ENCODE measurements at regions not wholly inside any gene's neighbourhood (a gene's known extent, or its start where the extent isn't known, plus 50 kb on each side); places are given as distances from the start of the nearest gene placed in this dataset.

DNA sequence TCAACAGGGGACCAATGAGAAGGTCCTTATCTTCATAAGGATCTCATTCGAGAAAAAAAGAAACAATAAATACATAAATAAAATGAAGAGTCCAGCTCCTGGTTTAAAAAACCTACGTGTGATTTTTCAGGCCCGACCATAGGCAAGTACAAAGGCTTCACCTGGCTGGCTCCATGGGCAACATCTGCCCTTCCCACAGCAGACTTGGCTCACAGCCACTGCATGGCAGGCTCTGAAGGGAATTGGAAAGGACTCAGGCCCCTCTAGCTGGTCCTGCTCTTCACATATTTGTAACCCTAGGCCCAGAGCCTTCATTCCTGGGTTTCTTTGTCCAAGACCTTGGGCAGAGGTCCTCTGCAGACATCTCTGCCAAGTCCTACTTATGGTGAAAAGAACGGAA is 228.1 kb downstream of the QDPR start:
- Histone ChIP-seq H4K20me1 (ENCODE audit: insufficient read depth, low read length, poor library complexity, severe bottlenecking) (no peaks in the 10 kb centered on the region), H3K9me3 (ENCODE audit: insufficient read depth, low read depth, low read length) (no peaks in the 10 kb centered on the region), H3K9me2 (replicated peaks; ENCODE audit: low read depth, low read length) (no peaks in the 10 kb centered on the region), H3K27me3 (ENCODE audit: insufficient read depth, low read length, poor library complexity, severe bottlenecking) (no peaks in the 10 kb centered on the region), H3K79me2 (ENCODE audit: insufficient read depth, low read length) (no peaks in the 10 kb centered on the region), H2AFZ (ENCODE audit: low read length) (no peak overlapping the region), H3K36me3 (ENCODE audit: insufficient read depth, low read length) (no peaks in the 10 kb centered on the region), H3F3A (ENCODE audit: low read depth) (no peaks in the 10 kb centered on the region), H3K9ac (ENCODE audit: low read depth, low read length, poor library complexity, severe bottlenecking) (no peak overlapping the region), H3K4me3 (ENCODE audit: low read length, poor library complexity, severe bottlenecking) (no peak overlapping the region), H3K4me1 (ENCODE audit: insufficient read depth, low read length, poor library complexity, severe bottlenecking) (no peaks in the 10 kb centered on the region), H3K4me2 (ENCODE audit: low read depth, low read length, poor library complexity, severe bottlenecking) (no peak overlapping the region)
- TF ChIP-seq EZH2phosphoT487 (IDR thresholded peaks at IDR 0.05; ENCODE audit: borderline replicate concordance): no peak
- TF ChIP-seq, protein P1, sequence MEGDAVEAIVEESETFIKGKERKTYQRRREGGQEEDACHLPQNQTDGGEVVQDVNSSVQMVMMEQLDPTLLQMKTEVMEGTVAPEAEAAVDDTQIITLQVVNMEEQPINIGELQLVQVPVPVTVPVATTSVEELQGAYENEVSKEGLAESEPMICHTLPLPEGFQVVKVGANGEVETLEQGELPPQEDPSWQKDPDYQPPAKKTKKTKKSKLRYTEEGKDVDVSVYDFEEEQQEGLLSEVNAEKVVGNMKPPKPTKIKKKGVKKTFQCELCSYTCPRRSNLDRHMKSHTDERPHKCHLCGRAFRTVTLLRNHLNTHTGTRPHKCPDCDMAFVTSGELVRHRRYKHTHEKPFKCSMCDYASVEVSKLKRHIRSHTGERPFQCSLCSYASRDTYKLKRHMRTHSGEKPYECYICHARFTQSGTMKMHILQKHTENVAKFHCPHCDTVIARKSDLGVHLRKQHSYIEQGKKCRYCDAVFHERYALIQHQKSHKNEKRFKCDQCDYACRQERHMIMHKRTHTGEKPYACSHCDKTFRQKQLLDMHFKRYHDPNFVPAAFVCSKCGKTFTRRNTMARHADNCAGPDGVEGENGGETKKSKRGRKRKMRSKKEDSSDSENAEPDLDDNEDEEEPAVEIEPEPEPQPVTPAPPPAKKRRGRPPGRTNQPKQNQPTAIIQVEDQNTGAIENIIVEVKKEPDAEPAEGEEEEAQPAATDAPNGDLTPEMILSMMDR (conservative IDR thresholded peaks at IDR 0.05; ENCODE audit: low read length): no peak

- H3K9me3 ChIP-seq (ENCODE audit: insufficient read depth, low read depth, low read length): no peaks in the 10 kb centered on the region
- H3F3A ChIP-seq (ENCODE audit: low read depth): no peaks in the 10 kb centered on the region
- no peaks in the 10 kb centered on the region for H3K36me3 ChIP-seq (ENCODE audit: insufficient read depth, low read length)
- H3K4me1 ChIP-seq (ENCODE audit: insufficient read depth, low read length, poor library complexity, severe bottlenecking): no peaks in the 10 kb centered on the region
- no peaks in the 10 kb centered on the region for H3K79me2 ChIP-seq (ENCODE audit: insufficient read depth, low read length)
- H4K20me1 ChIP-seq (ENCODE audit: insufficient read depth, low read length, poor library complexity, severe bottlenecking): no peaks in the 10 kb centered on the region
- TF ChIP-seq, protein P1 (conservative IDR thresholded peaks at IDR 0.05; ENCODE audit: low read length): no peak
- no peak for TF ChIP-seq EZH2phosphoT487 (IDR thresholded peaks at IDR 0.05; ENCODE audit: borderline replicate concordance)
- no peak overlapping the region for H2AFZ ChIP-seq (ENCODE audit: low read length)
- H3K9me2 ChIP-seq (replicated peaks; ENCODE audit: low read depth, low read length): no peaks in the 10 kb centered on the region
- no peak overlapping the region for H3K9ac ChIP-seq (ENCODE audit: low read depth, low read length, poor library complexity, severe bottlenecking)
- H3K4me3 ChIP-seq (ENCODE audit: low read length, poor library complexity, severe bottlenecking): no peak overlapping the region
- no peaks in the 10 kb centered on the region for H3K27me3 ChIP-seq (ENCODE audit: insufficient read depth, low read length, poor library complexity, severe bottlenecking)
- no peak overlapping the region for H3K4me2 ChIP-seq (ENCODE audit: low read depth, low read length, poor library complexity, severe bottlenecking)
Observed at GRCh38 chr4:17283251-17283650, 228.6 kb downstream of the QDPR start.

GRCh38 chr4:17280261-17281018 is 231.4 kb downstream of the QDPR start:
- Histone ChIP-seq H3K4me1 (ENCODE audit: insufficient read depth, low read length, poor library complexity, severe bottlenecking) (no peaks in the 10 kb centered on the region), H3K4me2 (ENCODE audit: low read depth, low read length, poor library complexity, severe bottlenecking) (no peak overlapping the region), H3K9me3 (ENCODE audit: insufficient read depth, low read depth, low read length) (no peaks in the 10 kb centered on the region), H4K20me1 (ENCODE audit: insufficient read depth, low read length, poor library complexity, severe bottlenecking) (no peaks in the 10 kb centered on the region), H2AFZ (ENCODE audit: low read length) (no peak overlapping the region), H3K36me3 (ENCODE audit: insufficient read depth, low read length) (no peaks in the 10 kb centered on the region), H3K9me2 (replicated peaks; ENCODE audit: low read depth, low read length) (no peaks in the 10 kb centered on the region), H3K79me2 (ENCODE audit: insufficient read depth, low read length) (no peaks in the 10 kb centered on the region), H3K27me3 (ENCODE audit: insufficient read depth, low read length, poor library complexity, severe bottlenecking) (no peaks in the 10 kb centered on the region), H3K4me3 (ENCODE audit: low read length, poor library complexity, severe bottlenecking) (no peak overlapping the region), H3K9ac (ENCODE audit: low read depth, low read length, poor library complexity, severe bottlenecking) (no peak overlapping the region), H3F3A (ENCODE audit: low read depth) (no peaks in the 10 kb centered on the region)
- TF ChIP-seq, protein P1 (conservative IDR thresholded peaks at IDR 0.05; ENCODE audit: low read length): no peak

All from Loucy (cell line).